ENCODE measurements at regions not wholly inside any gene's neighbourhood (a gene's known extent, or its start where the extent isn't known, plus 50 kb on each side); places are given as distances from the start of the nearest gene placed in this dataset.

GRCh38 chr13:74322562-74322961 lies 188.4 kb upstream of the KLF12 start:
- in situ Hi-C loops (cut with MboI; ENCODE audit: low sequenced_read_pairs in 4 of 4): no loop called here
- intact Hi-C loops (cut with DNase I; ENCODE audit: low total_unique reads): no loop called here
- Histone ChIP-seq H3K27ac (no peak overlapping the region), H3K4me3 (no peak overlapping the region), H3K4me1 (no peaks in the 10 kb centered on the region), H3K9me3 (no peaks in the 10 kb centered on the region), H3K36me3 (no peaks in the 10 kb centered on the region), H3K27me3 (no peaks in the 10 kb centered on the region)
- TF ChIP-seq CTCF (IDR thresholded peaks at IDR 0.05 in 4 of 5, conservative IDR thresholded peaks at IDR 0.05 in 1 of 5) (no peak), POLR2A (IDR thresholded peaks at IDR 0.05) (no peak)
- ATAC-seq: no peak
- no peak for DNase-seq

GRCh38 chr13:74320282-74320681 lies 186.1 kb upstream of the KLF12 start:
- no peak overlapping the region for H3K27ac ChIP-seq
- H3K36me3 ChIP-seq: no peaks in the 10 kb centered on the region
- DNase-seq (no peak), ATAC-seq (no peak)
- H3K4me3 ChIP-seq: no peak overlapping the region
- H3K4me1 ChIP-seq: no peaks in the 10 kb centered on the region
- TF ChIP-seq CTCF (IDR thresholded peaks at IDR 0.05 in 4 of 5, conservative IDR thresholded peaks at IDR 0.05 in 1 of 5): no peak
- no peak for TF ChIP-seq POLR2A (IDR thresholded peaks at IDR 0.05)
- H3K9me3 ChIP-seq: no peaks in the 10 kb centered on the region
- in situ Hi-C loops (cut with MboI; ENCODE audit: low sequenced_read_pairs in 4 of 4): no loop called here
- intact Hi-C loops (cut with DNase I; ENCODE audit: low total_unique reads): no loop called here
- no peaks in the 10 kb centered on the region for H3K27me3 ChIP-seq

- Histone ChIP-seq H3K9me3 (no peaks in the 10 kb centered on the region), H3K36me3 (no peaks in the 10 kb centered on the region), H3K4me3 (no peak overlapping the region), H3K4me1 (no peaks in the 10 kb centered on the region), H3K27me3 (no peaks in the 10 kb centered on the region), H3K27ac (no peak overlapping the region)
- intact Hi-C loops (cut with DNase I; ENCODE audit: low total_unique reads): no loop called here
- ATAC-seq (no peak), DNase-seq (no peak)
- TF ChIP-seq POLR2A (IDR thresholded peaks at IDR 0.05) (no peak), CTCF (IDR thresholded peaks at IDR 0.05 in 4 of 5, conservative IDR thresholded peaks at IDR 0.05 in 1 of 5) (no peak)
- in situ Hi-C loops (cut with MboI; ENCODE audit: low sequenced_read_pairs in 4 of 4): no loop called here
Measured at GRCh38 chr13:74316547-74316946, 182.3 kb upstream of the KLF12 start.

GRCh38 chr13:74306496-74306895 lies 172.3 kb upstream of the KLF12 start:
- no peak for ATAC-seq

More at GRCh38 chr13:74306496-74306895, 172.3 kb upstream of the KLF12 start:
- DNase-seq: no peak
- H3K27ac ChIP-seq: no peak overlapping the region
- H3K4me3 ChIP-seq: no peak overlapping the region
- in situ Hi-C loops (cut with MboI; ENCODE audit: low sequenced_read_pairs in 4 of 4): no loop called here
- H3K4me1 ChIP-seq: no peaks in the 10 kb centered on the region
- H3K27me3 ChIP-seq: no peaks in the 10 kb centered on the region
- intact Hi-C loops (cut with DNase I; ENCODE audit: low total_unique reads): no loop called here
- H3K9me3 ChIP-seq: no peaks in the 10 kb centered on the region
- TF ChIP-seq POLR2A (IDR thresholded peaks at IDR 0.05) (no peak), CTCF (IDR thresholded peaks at IDR 0.05 in 4 of 5, conservative IDR thresholded peaks at IDR 0.05 in 1 of 5) (no peak)
- H3K36me3 ChIP-seq: no peaks in the 10 kb centered on the region

Measured in gastrocnemius medialis (tissue), 4 donors.